HG03469 (cell line): ENCODE measurements at regions not wholly inside any gene's neighbourhood (a gene's known extent, or its start where the extent isn't known, plus 50 kb on each side); places are given as distances from the start of the nearest gene placed in this dataset.

ENCODE experiments used
- ATAC-seq: cut with Tn5 transposase; IDR thresholded peaks from one replicate; pipeline ENCODE4 v1.9.1; 2021; ENCODE audit warnings: mild to moderate bottlenecking, moderate library complexity, moderate number of reproducible peaks; ENCODE audit not compliant: unreplicated experiment

- no peak for ATAC-seq
Observed at GRCh38 chr13:39279077-39279476, 240.8 kb downstream of the NHLRC3 start.

GRCh38 chr13:39281539-39282150 is 243.4 kb downstream of the NHLRC3 start:
- no peak for ATAC-seq

- ATAC-seq: peak; percentile 86
Observed at GRCh38 chr13:39282400-39282972, 244.2 kb downstream of the NHLRC3 start.

GRCh38 chr13:39283072-39283471 is 244.8 kb downstream of the NHLRC3 start:
- ATAC-seq: peak; percentile 17

- ATAC-seq: no peak
Observed at GRCh38 chr13:39284801-39285388, 246.6 kb downstream of the NHLRC3 start.
